HG03520 (cell line): ENCODE measurements at regions not wholly inside any gene's neighbourhood (a gene's known extent, or its start where the extent isn't known, plus 50 kb on each side); places are given as distances from the start of the nearest gene placed in this dataset.
"Not testable (repeated sequence)": the region's sequence is repeated elsewhere in the genome, so short reads cannot be mapped to it uniquely, and the experiment has no call there.

ENCODE experiments used
- ATAC-seq: cut with Tn5 transposase; IDR thresholded peaks from one replicate; pipeline ENCODE4 v1.9.1; 2021; ENCODE audit warnings: mild to moderate bottlenecking, moderate library complexity; ENCODE audit not compliant: unreplicated experiment

DNA sequence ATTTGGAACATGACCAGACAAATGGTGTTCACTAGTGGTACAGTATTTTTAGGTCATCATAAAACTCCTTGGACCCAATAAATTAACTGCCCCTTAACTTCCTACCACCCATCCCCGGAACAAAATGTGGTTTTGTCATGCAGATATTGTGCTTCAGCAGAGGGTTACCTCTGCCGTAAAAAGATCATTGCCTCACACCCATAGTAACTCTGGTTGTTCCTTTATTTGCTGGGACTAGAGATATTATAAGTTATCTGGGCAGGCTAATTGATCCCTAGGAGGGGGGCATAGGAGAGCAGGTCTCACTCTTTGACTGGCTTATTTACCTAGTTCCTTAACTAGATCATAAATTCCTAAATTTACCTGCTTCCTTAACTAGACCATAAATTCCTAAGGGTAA lies 1343.9 kb upstream of the CHAC2 start:
- ATAC-seq, result no peak

DNA sequence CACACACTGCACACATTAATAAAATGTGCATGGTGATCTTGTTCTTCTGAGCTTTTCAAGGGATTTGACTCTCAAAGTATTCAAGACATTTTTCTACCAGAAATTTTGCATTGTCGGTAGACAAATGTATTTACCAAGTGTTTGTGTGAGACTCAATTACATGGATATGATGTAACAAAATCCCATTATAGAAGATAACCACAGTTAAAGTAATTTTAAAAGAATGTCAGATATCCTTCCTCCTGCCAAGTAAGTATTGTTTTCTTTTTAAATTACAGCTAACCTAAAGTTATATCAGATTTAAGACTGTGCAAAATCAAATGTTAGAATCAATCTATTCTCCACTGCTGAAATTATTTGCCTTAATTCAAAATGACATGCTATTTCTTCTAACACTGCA lies 1344.5 kb upstream of the CHAC2 start:
- ATAC-seq, result no peak

DNA sequence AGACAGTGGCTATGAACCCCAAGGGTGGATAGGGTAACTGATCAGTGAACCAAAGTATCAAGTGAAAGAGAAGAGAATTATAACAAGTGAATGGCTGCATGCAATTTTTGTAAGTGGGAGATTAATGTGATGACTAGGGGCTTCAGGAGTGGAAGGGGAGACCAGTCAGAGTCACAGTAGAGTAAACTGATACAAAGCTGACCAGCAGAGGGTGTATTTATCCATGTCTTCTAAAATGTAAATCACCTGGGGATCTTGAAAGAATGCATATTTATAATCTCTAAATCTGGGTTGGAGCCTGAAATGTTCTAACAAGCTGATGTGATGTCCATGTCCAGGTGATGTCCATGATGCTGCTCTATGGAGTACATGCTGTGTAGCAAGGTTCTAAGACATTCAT lies 1351.3 kb upstream of the CHAC2 start:
- no peak for ATAC-seq

DNA sequence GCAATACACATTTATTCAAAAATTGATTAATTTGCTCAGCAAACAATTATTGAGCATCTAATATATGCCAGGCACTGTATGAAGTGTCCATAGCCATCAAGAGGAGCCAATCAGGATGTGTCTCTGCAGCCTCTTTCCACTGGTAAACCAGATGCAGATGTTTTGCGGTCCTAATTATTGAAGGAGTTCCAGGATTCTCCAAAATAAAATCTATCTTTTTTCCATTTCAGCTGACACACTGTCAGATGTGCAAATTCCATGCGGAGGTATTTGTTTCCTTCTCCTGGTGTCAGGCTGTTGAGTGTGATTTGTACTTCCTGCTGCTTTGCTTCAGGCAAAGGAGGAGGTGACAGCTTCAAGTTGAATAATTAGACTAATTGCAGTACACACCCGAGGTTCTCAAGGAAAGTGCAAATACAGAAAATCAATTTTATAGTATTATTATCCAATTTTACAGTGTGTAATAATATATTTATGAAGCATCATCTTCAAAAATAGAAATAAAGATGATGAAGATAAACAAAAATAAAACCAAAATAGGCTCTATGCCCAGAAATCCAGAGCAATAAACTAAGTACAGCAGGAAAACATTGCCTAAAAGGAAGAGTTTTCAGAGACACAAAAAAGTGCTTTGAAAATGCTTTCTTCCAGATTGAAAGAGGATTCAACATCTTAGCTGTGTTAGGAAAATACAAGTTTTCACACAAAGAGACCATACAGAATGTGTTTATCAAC lies 1352.9 kb upstream of the CHAC2 start:
- ATAC-seq, result no peak

DNA sequence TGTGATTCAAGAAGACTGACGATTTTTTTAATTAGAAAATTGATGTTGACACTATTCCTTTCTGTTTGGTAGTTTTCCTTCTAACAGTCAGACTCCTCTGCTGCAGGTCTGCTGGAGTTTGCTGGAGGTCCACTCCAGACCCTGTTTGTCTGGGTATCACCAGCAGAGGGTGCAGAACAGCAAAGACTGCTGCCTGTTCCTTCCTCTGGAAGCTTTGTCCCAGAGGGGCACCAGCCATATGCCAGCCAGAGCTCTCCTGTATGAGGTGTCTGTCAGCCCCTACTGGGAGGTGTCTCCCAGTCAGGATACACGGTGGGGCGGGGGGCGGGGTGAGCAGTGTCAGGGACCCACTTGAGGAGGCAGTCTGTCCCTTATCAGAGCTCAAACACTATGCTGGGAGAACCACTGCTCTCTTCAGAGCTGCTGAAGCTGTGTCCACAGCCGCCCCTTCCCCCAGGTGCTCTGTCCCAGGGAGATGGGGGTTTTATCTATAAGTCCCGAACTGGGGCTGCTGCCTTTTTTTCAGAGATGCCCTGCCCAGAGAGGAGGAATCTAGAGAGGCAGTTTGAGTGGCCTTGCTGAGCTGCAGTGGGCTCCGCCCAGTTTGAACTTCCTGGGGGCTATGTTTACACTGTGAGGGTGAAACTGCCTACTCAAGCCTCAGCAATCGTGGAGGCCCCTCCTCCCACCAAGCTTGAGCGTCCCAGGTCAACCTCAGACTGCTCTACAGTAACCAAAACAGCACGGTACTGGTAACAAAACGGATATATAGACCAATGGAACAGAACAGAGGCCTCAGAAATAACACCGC lies 1358.1 kb upstream of the CHAC2 start:
- not testable (repeated sequence) for ATAC-seq

DNA sequence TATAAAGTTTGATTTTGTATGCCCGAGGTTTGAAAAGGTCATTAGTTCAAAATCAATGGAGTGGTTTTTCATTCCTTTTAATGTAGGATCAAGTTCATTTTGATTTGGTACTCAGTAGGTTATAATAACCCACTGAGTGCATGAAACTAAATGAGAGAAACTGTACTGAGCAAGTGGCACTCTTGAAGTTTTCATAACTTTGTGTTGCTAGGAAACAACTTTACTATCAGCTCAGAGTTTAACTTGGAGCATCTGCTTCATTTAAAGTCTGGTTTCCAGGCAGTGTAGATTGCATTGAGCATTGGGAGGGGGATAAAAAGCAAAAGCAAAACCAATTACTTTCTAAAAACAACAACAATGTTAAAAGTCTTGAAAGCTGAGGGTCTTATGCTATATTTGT lies 1361.6 kb upstream of the CHAC2 start:
- no peak for ATAC-seq

DNA sequence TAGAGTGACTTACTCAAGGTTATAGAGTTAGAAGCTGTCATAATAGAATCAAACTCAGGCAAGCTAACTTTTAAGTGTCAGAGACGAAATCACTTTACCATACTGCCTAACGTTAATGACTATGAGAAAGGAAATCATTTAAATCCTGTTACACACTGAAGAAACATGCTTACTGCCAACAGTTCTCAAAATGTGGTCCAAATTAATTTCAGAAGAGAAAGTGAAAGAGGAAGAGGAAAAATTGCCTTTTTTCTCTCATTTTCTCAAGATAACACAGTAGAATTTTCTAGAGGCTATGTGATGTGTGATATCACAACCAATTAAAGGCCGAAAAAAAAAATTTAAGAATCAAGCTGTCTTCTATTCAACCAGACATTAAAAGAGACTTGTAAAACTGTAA lies 1362.7 kb upstream of the CHAC2 start:
- no peak for ATAC-seq

DNA sequence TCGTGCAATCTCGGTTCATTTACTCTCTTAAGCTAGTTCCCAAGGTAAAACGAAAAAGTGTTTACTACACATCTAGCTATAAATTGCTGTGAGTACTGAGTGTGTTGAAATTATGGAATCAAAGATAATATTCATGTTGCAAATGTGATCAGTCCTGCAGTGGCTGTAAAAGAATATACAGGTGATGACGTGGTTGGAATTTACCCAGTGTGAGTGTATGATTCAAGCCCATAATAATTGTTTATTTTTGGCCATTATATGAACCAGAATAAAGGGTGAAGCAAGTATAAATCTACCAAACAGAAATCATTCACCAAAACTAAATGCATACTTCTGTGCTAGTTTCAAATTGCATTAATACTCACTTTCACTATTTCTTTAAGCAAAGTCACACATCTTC lies 1363.6 kb upstream of the CHAC2 start:
- ATAC-seq, result no peak

DNA sequence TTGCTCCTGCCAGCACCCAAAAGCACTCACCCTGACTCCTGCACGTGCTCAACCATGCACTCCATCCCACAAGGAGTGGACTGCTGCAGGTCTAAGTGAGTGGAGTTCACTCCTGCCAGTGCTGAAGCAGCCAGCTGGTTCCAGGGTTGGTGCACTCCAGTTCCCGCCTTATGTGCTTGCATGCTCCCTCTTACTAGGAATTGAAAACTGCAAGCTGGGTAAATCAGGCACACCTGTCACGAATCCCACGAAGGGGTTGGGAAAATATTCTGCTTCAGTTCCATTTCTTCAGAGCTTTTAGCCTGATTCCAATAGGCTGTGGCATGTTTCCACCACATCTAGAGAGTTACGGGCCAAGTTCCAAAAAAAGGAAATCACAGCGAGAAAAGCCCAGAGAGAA lies 1365.5 kb upstream of the CHAC2 start:
- no peak for ATAC-seq

DNA sequence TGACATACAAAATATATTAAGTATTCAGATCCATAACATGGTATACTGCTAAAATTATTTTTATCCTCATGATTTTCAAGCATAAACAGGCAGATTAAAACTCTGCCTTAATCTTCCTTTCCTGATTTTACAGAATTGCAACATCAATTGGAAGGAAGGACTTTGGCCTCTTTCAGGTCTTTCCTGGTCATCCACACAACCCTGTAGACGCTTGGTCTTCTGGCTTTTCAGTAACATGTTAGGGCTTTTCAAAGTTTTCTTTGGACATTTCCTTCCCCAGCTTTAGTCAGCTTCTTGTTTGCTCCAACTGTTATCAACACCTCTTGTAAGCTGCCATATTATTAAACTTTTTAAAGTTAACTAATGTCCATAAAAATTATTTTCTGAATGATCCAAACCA lies 1364.9 kb upstream of the NRXN1 start:
- ATAC-seq, result no peak

DNA sequence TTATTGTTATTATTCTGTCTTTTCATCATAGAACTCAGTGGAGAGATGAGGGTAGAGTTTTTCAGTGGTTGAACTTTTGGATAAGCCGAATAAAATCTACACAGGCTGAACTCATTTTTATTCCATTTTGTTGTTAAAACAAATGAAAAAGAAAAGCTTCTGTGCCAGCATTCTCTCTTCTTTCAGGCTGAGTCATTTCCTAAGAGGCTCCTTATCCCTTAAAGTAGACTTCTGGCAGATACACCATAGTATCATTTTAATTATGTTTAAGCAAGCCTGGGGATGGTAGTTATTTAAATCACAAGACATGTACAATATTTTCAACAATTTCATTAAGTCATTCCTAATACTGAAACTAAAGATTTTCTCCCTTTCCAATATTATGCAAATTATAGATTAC lies 1364.0 kb upstream of the NRXN1 start:
- ATAC-seq, result no peak

DNA sequence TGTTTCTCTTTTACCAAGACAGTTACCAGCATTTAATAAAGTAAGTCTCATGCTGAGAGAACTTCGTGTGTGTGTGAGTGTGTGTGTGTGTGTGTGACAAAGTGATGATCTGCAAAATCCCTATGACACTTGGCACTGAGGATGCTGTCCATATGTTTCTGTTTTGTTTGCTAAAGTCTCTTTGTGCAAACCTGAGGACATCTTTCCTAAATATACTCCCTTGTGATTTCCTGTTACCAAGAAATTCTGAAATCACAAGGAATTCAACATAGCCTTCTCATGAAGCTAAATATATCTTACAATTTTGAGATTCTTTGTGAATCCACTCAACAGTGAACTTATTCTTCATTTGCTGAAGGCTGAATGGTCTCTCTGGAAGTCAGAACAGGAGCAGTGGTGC lies 1359.7 kb upstream of the NRXN1 start:
- ATAC-seq, result no peak

DNA sequence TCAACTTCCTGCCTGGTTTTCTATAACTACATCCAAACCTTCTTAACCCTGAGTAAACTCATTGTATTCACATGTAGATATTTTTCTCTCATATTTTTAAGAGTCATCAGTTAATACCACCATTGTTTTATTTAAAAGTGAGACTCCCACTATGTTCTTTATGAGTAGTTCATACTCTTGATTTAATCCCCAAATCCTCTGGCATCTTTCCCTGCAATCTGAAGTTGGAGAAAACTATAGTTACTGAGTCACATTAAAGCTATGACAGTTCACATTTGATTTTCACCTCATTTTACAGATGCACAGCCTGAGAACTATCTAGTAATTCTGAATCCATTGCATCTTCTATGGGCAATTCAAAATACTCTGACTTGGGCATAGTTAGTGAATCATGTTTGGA lies 1358.7 kb upstream of the NRXN1 start:
- no peak for ATAC-seq

DNA sequence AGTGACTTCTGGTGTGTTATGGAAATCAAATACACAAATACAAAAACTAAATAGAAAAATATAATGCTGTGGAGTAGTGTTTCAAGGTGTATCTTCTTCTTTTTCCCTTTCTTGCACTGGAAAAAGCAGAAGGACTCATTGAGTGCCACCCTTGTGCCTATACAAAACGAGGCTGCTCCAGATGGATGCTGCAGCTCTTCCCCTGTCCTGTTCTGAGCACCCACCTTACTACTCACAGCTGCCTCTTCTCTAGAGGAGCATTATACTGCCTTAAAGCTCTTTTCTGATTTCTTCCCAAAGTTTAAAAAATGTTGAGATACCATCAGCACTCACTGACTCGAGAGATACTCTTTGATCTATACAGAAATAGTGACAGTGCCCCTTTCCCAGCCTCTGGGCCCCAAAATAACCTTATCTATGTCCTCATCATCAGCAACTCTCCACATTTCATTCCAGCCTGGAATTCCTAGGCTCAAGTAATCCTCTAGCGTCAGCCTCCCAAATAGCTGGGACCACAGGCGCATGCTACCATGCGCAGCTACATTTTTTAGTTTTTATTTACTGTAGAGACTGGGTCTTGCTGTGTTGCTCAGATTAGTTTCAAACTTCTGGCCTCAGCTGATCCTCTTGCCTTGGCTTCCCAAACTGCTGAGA lies 1356.1 kb upstream of the NRXN1 start:
- no peak for ATAC-seq

DNA sequence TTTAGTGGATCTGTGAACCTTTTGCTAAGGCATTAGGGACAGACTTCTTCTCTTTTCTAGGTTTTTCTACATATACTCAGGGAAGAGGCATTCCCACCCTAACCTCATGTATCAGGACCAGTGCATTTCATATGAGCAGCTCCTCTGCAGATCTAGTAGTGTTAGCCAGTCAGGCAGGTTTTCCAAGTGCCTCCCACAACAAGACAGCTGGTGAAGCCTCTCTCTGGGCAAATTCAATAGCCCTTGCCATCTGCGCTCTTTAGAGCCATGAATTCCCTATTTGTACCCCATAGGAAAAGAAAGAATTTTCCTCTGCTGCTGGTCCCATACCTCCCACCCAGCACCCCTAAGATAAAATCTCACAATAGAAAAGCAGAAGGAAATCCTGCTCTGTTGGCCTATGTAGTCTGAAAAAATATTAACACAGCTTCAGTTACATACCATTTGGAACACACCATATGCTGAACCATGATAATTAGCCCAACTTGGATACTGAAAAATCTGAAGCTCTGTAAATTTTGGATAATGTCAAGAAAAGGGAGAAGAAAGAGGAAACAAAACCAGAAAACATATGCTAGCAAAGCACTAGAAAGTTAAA lies 1354.6 kb upstream of the NRXN1 start:
- ATAC-seq, result no peak

DNA sequence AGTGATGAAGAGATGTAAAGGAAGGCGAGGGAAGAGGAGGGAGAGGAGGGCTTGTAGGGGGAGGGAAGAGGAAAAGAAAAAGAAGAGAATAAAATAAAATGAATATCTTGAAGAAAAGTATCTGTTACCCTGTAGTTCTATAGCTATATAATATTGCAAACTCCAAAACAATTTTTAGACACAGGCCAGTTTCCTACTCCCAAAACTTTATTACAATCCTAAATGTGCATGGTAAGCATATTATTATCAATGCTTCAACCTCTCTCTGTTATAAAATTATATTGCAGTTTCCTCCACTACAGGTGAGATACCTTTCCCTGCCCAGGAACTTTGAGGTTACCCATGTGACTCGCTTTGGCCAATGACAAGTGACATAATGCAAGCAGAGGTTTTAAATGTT lies 1351.6 kb upstream of the NRXN1 start:
- no peak for ATAC-seq

DNA sequence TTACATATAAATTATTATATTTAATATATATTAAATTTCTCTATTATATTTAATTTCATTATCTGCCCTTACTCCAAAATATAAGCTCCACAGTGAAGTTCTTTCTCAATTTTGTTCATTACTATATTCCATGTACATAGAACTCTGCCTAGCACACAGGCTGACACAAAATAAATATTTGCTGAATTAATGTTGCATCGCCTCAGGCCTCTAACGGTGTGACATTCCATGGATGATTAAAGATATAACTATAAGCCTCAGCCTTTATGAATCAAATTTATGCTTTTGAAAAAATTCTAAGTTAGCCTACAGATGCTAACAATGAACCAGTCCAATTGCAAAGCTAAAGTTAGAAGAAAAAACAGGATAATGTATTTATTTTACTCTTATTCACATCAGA lies 1337.2 kb upstream of the NRXN1 start:
- ATAC-seq, result no peak

DNA sequence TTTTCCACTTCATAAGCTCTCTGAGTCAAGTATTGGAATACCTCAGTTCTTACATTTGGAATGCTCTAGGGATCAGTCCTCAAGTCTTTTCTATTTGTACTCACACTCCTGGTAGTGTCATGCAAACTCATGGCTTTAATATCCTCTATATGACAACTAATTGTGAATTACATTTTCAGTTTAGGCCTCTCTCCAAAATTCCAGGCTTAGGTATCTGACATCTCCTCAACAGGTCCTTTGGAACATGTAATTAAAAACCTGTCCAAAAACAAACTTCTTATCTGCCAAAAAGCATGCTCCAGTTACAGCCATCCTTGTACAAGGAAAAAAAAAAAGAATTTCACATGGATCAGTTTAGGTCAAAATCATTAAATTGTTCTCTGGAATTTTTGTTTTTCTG lies 1336.2 kb upstream of the NRXN1 start:
- ATAC-seq, result no peak

DNA sequence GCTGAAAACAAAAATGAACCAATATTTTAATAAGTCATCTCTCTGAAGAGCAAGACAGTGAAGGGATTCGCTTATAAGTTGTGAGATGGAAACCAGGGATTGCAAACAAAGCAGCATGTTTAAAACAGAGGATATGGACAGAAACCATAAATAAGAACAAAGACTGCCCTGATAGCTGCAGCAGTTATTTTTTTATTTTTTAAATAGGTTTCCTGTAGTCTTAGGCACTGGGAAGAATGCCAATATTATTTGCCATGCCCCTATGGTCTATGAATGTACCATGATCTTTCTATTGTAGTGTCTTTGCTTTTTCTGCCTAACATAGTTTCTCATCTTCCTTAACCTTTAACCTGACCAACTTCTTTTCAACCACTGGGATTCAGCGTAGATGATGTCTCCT lies 1334.0 kb upstream of the NRXN1 start:
- ATAC-seq, result no peak

DNA sequence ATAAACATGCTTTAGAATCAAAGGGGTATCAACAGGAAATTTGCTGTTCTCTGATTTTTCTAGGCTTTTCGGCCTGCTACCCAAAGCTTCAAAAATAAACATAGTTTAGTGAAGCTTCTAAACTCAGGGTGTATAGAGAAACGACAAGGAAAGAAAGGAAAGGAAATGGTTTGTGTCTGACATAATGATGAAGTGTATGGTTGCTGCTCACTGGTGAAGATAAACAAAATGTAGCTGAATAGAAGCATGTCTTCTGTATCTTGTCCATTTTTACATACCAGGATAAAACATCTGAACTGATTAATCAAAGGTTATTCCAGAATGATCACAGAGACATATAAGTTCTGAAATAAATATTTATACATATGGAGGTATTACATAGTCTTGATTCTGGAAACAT lies 1324.6 kb upstream of the NRXN1 start:
- ATAC-seq, result no peak

DNA sequence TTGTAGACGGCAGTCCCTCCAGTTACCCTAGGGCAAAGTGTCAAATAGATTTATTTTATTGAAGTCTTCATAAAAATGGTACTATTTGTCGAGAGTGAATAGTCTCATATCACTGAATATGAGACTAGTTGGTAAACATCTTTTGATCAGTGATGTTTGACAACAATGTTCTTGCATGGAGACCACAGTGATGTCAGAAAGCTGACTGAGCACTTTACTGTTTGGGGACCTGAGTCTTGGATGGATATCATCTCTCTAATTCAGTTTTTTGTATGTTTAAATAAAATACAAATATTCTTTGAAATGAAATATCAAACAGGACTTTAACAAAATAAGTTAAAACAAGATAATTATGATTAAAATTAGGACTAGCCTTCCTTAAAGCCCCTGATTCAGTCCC lies 1315.4 kb upstream of the NRXN1 start:
- ATAC-seq, result no peak

DNA sequence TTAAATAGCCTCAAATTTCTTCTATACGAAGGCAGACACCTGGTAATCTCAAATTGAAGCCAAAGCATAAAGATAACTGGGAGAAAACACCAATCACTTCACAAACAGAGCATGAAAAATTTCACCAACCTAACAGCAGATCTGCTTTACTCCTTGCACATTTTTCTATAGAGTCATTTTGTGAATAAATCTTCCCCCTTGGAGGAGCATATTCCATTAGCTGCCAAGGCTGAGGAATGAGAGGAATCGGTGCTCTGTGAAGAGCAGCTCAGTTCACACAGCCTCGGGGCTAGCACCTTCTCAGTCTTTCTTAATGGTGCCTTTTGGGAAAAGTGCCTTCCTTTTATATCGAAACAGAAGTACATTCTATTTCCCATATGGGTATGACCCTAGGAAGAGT lies 1313.7 kb upstream of the NRXN1 start:
- no peak for ATAC-seq
